Esophagus squamous epithelium (tissue), 5 donors: ENCODE measurements at regions not wholly inside any gene's neighbourhood (a gene's known extent, or its start where the extent isn't known, plus 50 kb on each side); places are given as distances from the start of the nearest gene placed in this dataset.
"Not testable (repeated sequence)": the region's sequence is repeated elsewhere in the genome, so short reads cannot be mapped to it uniquely, and the experiment has no call there.

ENCODE experiments used
- DNase-seq: peaks from one replicate; lab custom pipeline; 2025; lab: John Stamatoyannopoulos, UW
- H3K27ac ChIP-seq, 4 donors: fragments of 200-600 bp; sonication (generic); one replicate each; pipeline ENCODE4 v1.5.1; 2016 to 2019; ENCODE audit warnings: mild to moderate bottlenecking in 1 of 4
- H3K27me3 ChIP-seq, 4 donors: fragments of 200-600 bp; sonication (generic); 1 replicate in 3 of 4; 2 replicates in 1 of 4; pipeline versions ENCODE4 v1.5.1 to v1.6.0; 2017 to 2021; ENCODE audit warnings: antibody characterized with exemption in 1 of 4
- H3K36me3 ChIP-seq, 3 donors: fragments of 200-600 bp; sonication (generic); one replicate each; pipeline ENCODE4 v1.5.1; 2016 to 2019
- H3K4me1 ChIP-seq, 3 donors: fragments of 200-600 bp; sonication (generic); one replicate each; pipeline ENCODE4 v1.5.1; 2017 to 2019
- H3K4me3 ChIP-seq, 4 donors: fragments of 200-600 bp; sonication (generic); 1 replicate in 3 of 4; 2 replicates in 1 of 4; pipeline ENCODE4 v1.5.1; 2016 to 2019; ENCODE audit warnings: mild to moderate bottlenecking in 2 of 4, moderate library complexity in 1 of 4
- H3K9me3 ChIP-seq, 3 donors: fragments of 200-600 bp; sonication (generic); one replicate each; pipeline ENCODE4 v1.5.1; 2016 to 2019
- CTCF ChIP-seq, 6 experiments: fragments of 450-650 bp in 4 of 6; fragments of 200-600 bp in 2 of 6; sonication (generic) in 2 of 6; IDR thresholded peaks; one replicate each; pipeline ENCODE4 v1.5.1; 2016 to 2019; ENCODE audit warnings: antibody characterized with exemption in 6 of 6, mild to moderate bottlenecking in 4 of 6, moderate library complexity in 4 of 6
- POLR2A ChIP-seq, 4 donors: fragments of 450-650 bp; IDR thresholded peaks; one replicate each; pipeline ENCODE4 v1.6.1; 2017; ENCODE audit warnings: antibody characterized with exemption in 4 of 4, mild to moderate bottlenecking in 4 of 4, moderate library complexity in 3 of 4
- WGBS, 2 donors: methylation state at CpG; one replicate each; pipeline ENCODE4 v1.1.5; 2018; 5-methylcytosine and 5-hydroxymethylcytosine counted together
- intact Hi-C: fragments of 100-400 bp; cut with DNase I; formaldehyde crosslinking; loops from one replicate; pipeline ENCODE4 v1.15.0; 2022
- donor health status: DM: yes; HTN: yes; CAD: no.

GRCh38 chr12:83313322-83313721 is 626.6 kb downstream of the TMTC2 start:
- TF ChIP-seq CTCF (IDR thresholded peaks at IDR 0.05) (no peak), POLR2A (IDR thresholded peaks at IDR 0.05) (no peak)
- Histone ChIP-seq H3K27ac (no peak overlapping the region), H3K9me3 (no peaks in the 10 kb centered on the region), H3K4me3 (no peak overlapping the region), H3K36me3 (no peaks in the 10 kb centered on the region), H3K27me3 (no peaks in the 10 kb centered on the region), H3K4me1 (no peaks in the 10 kb centered on the region)
- intact Hi-C loops = no loop called here
- WGBS, 2 donors = 91 to 93% methylated on average over 2 of the region's 2 CpGs
- DNase-seq = no peak

- H3K9me3 ChIP-seq = no peaks in the 10 kb centered on the region
- WGBS, 2 donors = 97 to 100% methylated on average over 1 of the region's 1 CpG
- H3K27me3 ChIP-seq = no peaks in the 10 kb centered on the region
- TF ChIP-seq CTCF (IDR thresholded peaks at IDR 0.05) (no peak), POLR2A (IDR thresholded peaks at IDR 0.05) (no peak)
- H3K4me1 ChIP-seq = no peaks in the 10 kb centered on the region
- no peaks in the 10 kb centered on the region for H3K36me3 ChIP-seq
- H3K4me3 ChIP-seq = no peak overlapping the region
- intact Hi-C loops = no loop called here
- H3K27ac ChIP-seq = no peak overlapping the region
- no peak for DNase-seq
Observed at GRCh38 chr12:83276904-83277303, 590.2 kb downstream of the TMTC2 start.

- no peak for DNase-seq
- TF ChIP-seq POLR2A (IDR thresholded peaks at IDR 0.05) (no peak), CTCF (IDR thresholded peaks at IDR 0.05) (no peak)
- H3K4me3 ChIP-seq = no peak overlapping the region
- H3K36me3 ChIP-seq = no peaks in the 10 kb centered on the region
- no peak overlapping the region for H3K27ac ChIP-seq
- H3K27me3 ChIP-seq = no peaks in the 10 kb centered on the region
- 30 to 87% methylated on average over 2 of the region's 2 CpGs for WGBS, 2 donors
- H3K4me1 ChIP-seq = no peaks in the 10 kb centered on the region
- intact Hi-C loops = no loop called here
- peaks cover 0 to 5% (median 0%) of the 10 kb centered on the region in 3 donors for H3K9me3 ChIP-seq
Observed at GRCh38 chr12:83271201-83271600, 584.5 kb downstream of the TMTC2 start.

GRCh38 chr12:83265808-83266207 is 579.1 kb downstream of the TMTC2 start:
- intact Hi-C loops = no loop called here
- H3K36me3 ChIP-seq = no peaks in the 10 kb centered on the region
- no peaks in the 10 kb centered on the region for H3K27me3 ChIP-seq
- DNase-seq = no peak
- no peak overlapping the region for H3K4me3 ChIP-seq
- no peaks in the 10 kb centered on the region for H3K4me1 ChIP-seq
- TF ChIP-seq CTCF (IDR thresholded peaks at IDR 0.05) (no peak), POLR2A (IDR thresholded peaks at IDR 0.05) (no peak)
- peaks cover 0 to 5% (median 0%) of the 10 kb centered on the region in 3 donors for H3K9me3 ChIP-seq
- H3K27ac ChIP-seq = no peak overlapping the region

DNA sequence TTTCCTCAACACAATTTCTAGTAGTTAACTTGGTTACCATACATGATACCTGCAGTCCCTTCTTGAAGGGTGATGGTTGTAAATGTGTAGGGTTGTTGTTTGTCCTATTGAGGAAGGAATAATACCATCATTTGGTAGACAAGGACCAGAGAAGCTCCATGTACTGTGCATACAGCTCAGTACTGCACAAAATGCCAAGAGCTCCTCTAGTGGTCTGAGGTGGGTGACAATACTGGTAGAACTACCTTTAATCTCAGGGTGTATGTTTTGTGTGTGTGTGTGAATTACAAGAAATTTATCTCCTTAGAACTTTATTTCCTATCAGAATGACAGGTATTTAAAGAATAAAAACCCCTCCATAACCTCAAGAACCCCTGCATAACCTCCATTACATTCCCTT is 575.3 kb downstream of the TMTC2 start:
- TF ChIP-seq POLR2A (IDR thresholded peaks at IDR 0.05) (no peak), CTCF (IDR thresholded peaks at IDR 0.05) (no peak)
- H3K27me3 ChIP-seq = no peaks in the 10 kb centered on the region
- no peaks in the 10 kb centered on the region for H3K4me1 ChIP-seq
- no peaks in the 10 kb centered on the region for H3K9me3 ChIP-seq
- no peak overlapping the region for H3K4me3 ChIP-seq
- no peaks in the 10 kb centered on the region for H3K36me3 ChIP-seq
- no peak for DNase-seq
- intact Hi-C loops = no loop called here
- H3K27ac ChIP-seq = no peak overlapping the region

DNA sequence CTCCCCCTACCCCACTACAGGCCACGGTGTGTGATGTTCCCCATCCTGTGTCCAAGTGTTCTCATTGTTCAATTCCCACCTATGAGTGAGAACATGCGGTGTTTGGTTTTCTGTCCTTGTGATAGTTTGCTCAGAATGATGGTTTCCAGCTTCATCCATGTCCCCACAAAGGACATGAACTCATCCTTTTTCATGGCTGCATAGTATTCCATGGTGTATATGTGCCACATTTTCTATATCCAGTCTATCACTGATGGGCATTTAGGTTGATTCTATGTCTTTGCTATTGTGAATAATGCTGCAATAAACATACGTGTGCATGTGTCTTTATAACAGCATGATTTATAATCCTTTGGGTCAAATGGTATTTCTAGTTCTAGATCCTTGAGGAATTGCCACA is 573.4 kb downstream of the TMTC2 start:
- H3K9me3 ChIP-seq, intact Hi-C loops, H3K4me3 ChIP-seq, H3K27me3 ChIP-seq, H3K36me3 ChIP-seq, H3K27ac ChIP-seq, DNase-seq, H3K4me1 ChIP-seq: not testable (repeated sequence)
- WGBS, 2 donors = 91 to 100% methylated on average over 2 to 3 of the region's 3 CpGs
